OCI-LY7 (cell line): ENCODE measurements at regions not wholly inside any gene's neighbourhood (a gene's known extent, or its start where the extent isn't known, plus 50 kb on each side); places are given as distances from the start of the nearest gene placed in this dataset.

Experiments
- EZH2phosphoT487 ChIP-seq: fragments of 200-600 bp; sonication (generic); IDR thresholded peaks from 2 replicates; pipeline ENCODE4 v1.6.1; 2018; ENCODE audit warnings: low read depth, borderline replicate concordance, mild to moderate bottlenecking, mixed run types, antibody characterized with exemption, low read length, moderate library complexity, mixed read lengths
- TF ChIP-seq, protein P1 (sequence below): fragments of 200-600 bp; sonication (generic); conservative IDR thresholded peaks from 2 replicates; pipeline ENCODE4 v1.5.1; 2014; ENCODE audit warnings: mild to moderate bottlenecking, antibody characterized with exemption, low read length, moderate library complexity, mixed read lengths

GRCh38 chr2:146870691-146871090, 974.1 kb upstream of the ACVR2A start:
- TF ChIP-seq, protein P1, sequence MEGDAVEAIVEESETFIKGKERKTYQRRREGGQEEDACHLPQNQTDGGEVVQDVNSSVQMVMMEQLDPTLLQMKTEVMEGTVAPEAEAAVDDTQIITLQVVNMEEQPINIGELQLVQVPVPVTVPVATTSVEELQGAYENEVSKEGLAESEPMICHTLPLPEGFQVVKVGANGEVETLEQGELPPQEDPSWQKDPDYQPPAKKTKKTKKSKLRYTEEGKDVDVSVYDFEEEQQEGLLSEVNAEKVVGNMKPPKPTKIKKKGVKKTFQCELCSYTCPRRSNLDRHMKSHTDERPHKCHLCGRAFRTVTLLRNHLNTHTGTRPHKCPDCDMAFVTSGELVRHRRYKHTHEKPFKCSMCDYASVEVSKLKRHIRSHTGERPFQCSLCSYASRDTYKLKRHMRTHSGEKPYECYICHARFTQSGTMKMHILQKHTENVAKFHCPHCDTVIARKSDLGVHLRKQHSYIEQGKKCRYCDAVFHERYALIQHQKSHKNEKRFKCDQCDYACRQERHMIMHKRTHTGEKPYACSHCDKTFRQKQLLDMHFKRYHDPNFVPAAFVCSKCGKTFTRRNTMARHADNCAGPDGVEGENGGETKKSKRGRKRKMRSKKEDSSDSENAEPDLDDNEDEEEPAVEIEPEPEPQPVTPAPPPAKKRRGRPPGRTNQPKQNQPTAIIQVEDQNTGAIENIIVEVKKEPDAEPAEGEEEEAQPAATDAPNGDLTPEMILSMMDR: no peak
- no peak for TF ChIP-seq EZH2phosphoT487
